Activated CD8-positive, alpha-beta T cell treated with anti-CD3 and anti-CD28 coated beads for 36 hours (primary cell): ENCODE measurements at regions not wholly inside any gene's neighbourhood (a gene's known extent, or its start where the extent isn't known, plus 50 kb on each side); places are given as distances from the start of the nearest gene placed in this dataset.

Experiments used
- ATAC-seq: fragments of 200-7000 bp; cut with Tn5 transposase; one replicate; pipeline ENCODE4 v1.10.0; 2021; ENCODE audit warnings: mild to moderate bottlenecking, moderate library complexity
- CTCF ChIA-PET: fragments of 350-600 bp; sonication (Branson Sonifier 250); formaldehyde crosslinking; loops from one replicate; lab custom pipeline; 2021; ENCODE audit warnings: antibody characterized with exemption; lab: Charles Lee
- POLR2A ChIA-PET: fragments of 350-600 bp; sonication (Branson Sonifier 250); formaldehyde crosslinking; loops from one replicate; lab custom pipeline; 2021; ENCODE audit warnings: antibody characterized with exemption; lab: Charles Lee
- DNase-seq: peaks from one replicate; pipeline ENCODE4 v3.0.0-alpha.2; 2020
- H3K27ac Mint-ChIP-seq: one replicate; pipeline ENCODE4 v1.8.0; 2021; ENCODE audit warnings: mild to moderate bottlenecking, mixed read lengths
- H3K27me3 Mint-ChIP-seq: one replicate; pipeline ENCODE4 v1.8.0; 2021; ENCODE audit warnings: mixed read lengths
- H3K36me3 Mint-ChIP-seq: one replicate; pipeline ENCODE4 v1.8.0; 2021; ENCODE audit warnings: low read depth, mixed read lengths
- H3K4me1 Mint-ChIP-seq: one replicate; pipeline ENCODE4 v1.8.0; 2021; ENCODE audit warnings: low read depth, mixed read lengths
- H3K4me3 Mint-ChIP-seq: one replicate; pipeline ENCODE4 v1.8.0; 2021; ENCODE audit warnings: mild to moderate bottlenecking, moderate library complexity, mixed read lengths
- H3K9me3 Mint-ChIP-seq: one replicate; pipeline ENCODE4 v1.8.0; 2021; ENCODE audit warnings: mixed read lengths
- intact Hi-C: fragments of 100-400 bp; cut with micrococcal nuclease; formaldehyde crosslinking; loops from one replicate; pipeline ENCODE4 v1.10.0; 2022
- TF ChIP-seq, protein P1 (sequence below): fragments of 200-600 bp; IDR thresholded peaks from one replicate; pipeline ENCODE4 v1.8.0; 2022; ENCODE audit warnings: antibody characterized with exemption, mild to moderate bottlenecking

DNA sequence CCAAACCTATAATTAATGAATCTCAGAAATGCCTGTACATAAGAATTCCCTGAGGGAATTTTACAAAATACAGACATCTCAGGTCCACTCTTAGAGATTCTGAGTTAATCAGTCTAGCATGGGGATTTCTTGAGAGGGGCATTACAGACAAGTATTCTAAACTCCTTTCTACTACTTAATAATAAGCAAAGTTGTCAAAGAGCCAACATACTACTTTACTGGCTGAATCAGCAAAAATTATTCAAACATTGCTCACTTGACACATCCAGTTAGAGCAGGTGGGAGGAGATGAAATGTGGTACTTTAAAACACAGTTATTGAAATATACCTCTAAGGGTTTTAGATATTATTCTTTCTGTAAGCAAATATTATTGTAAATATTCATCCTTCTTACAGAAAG, 1164.7 kb downstream of the CDY2B start:
- ChIA-PET CTCF (no interaction called here), POLR2A (no interaction called here)
- Mint-ChIP-seq H3K4me1 (no peaks in the 10 kb centered on the region), H3K9me3 (no peaks in the 10 kb centered on the region), H3K36me3 (no peaks in the 10 kb centered on the region), H3K27me3 (no peaks in the 10 kb centered on the region), H3K4me3 (no peak overlapping the region), H3K27ac (no peak overlapping the region)
- ATAC-seq (no peak), DNase-seq (no peak)
- intact Hi-C loops = no loop called here
- TF ChIP-seq, protein P1, sequence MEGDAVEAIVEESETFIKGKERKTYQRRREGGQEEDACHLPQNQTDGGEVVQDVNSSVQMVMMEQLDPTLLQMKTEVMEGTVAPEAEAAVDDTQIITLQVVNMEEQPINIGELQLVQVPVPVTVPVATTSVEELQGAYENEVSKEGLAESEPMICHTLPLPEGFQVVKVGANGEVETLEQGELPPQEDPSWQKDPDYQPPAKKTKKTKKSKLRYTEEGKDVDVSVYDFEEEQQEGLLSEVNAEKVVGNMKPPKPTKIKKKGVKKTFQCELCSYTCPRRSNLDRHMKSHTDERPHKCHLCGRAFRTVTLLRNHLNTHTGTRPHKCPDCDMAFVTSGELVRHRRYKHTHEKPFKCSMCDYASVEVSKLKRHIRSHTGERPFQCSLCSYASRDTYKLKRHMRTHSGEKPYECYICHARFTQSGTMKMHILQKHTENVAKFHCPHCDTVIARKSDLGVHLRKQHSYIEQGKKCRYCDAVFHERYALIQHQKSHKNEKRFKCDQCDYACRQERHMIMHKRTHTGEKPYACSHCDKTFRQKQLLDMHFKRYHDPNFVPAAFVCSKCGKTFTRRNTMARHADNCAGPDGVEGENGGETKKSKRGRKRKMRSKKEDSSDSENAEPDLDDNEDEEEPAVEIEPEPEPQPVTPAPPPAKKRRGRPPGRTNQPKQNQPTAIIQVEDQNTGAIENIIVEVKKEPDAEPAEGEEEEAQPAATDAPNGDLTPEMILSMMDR = no peak

- H3K27me3 Mint-ChIP-seq = no peaks in the 10 kb centered on the region
- H3K27ac Mint-ChIP-seq = no peak overlapping the region
- ChIA-PET POLR2A (no interaction called here), CTCF (no interaction called here)
- no peak for DNase-seq
- no peak for ATAC-seq
- no peaks in the 10 kb centered on the region for H3K9me3 Mint-ChIP-seq
- intact Hi-C loops = no loop called here
- TF ChIP-seq, protein P1 = no peak
- H3K4me3 Mint-ChIP-seq = no peak overlapping the region
- no peaks in the 10 kb centered on the region for H3K4me1 Mint-ChIP-seq
- H3K36me3 Mint-ChIP-seq = no peaks in the 10 kb centered on the region
These were observed 1206.8 kb downstream of the CDY2B start for GRCh38 chrY:16673102-16673787.

DNA sequence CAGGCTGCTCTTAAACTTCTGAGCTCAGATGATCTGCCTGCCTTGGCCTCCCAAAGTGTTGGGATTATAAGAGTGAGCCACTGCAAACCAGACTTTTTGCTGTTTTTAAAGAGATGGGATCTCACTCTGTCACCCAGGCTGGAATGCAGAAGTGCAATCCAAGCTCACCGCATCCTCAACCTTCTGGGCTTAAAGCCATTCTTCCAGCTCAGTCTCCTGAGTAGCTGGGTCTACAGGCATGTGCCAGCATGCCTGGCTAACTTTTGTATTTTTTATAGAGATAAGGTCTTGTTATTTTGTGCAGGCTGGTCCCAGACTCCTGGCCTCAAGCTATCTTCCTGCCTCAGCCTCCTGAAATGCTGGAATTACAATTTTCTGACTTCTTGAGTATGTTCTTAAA, 1211.6 kb downstream of the CDY2B start:
- TF ChIP-seq, protein P1 = no peak
- Mint-ChIP-seq H3K4me3 (no peak overlapping the region), H3K9me3 (no peaks in the 10 kb centered on the region)

GRCh38 chrY:16662741-16663140, 1217.3 kb downstream of the CDY2B start:
- Mint-ChIP-seq H3K27me3 (no peaks in the 10 kb centered on the region), H3K27ac (no peak overlapping the region), H3K36me3 (no peaks in the 10 kb centered on the region), H3K4me1 (no peaks in the 10 kb centered on the region), H3K9me3 (peaks cover 2% of the 10 kb centered on the region), H3K4me3 (no peak overlapping the region)
- CTCF ChIA-PET = no interaction called here
- POLR2A ChIA-PET = no interaction called here
- TF ChIP-seq, protein P1 = no peak
- ATAC-seq (no peak), DNase-seq (no peak)
- intact Hi-C loops = no loop called here

More for the DNA sequence above, 1211.6 kb downstream of the CDY2B start:
- POLR2A ChIA-PET = no interaction called here
- DNase-seq (no peak), ATAC-seq (no peak)
- CTCF ChIA-PET = no interaction called here
- Mint-ChIP-seq H3K27ac (no peak overlapping the region), H3K4me1 (no peaks in the 10 kb centered on the region), H3K27me3 (no peaks in the 10 kb centered on the region), H3K36me3 (no peaks in the 10 kb centered on the region)
- intact Hi-C loops = no loop called here

- DNase-seq = no peak
These were observed 1220.7 kb downstream of the CDY2B start for GRCh38 chrY:16659340-16659739.

More at GRCh38 chrY:16659340-16659739, 1220.7 kb downstream of the CDY2B start:
- ChIA-PET CTCF (no interaction called here), POLR2A (no interaction called here)
- Mint-ChIP-seq H3K27ac (no peak overlapping the region), H3K36me3 (no peaks in the 10 kb centered on the region), H3K27me3 (no peaks in the 10 kb centered on the region), H3K4me3 (no peak overlapping the region), H3K9me3 (peaks cover 2% of the 10 kb centered on the region), H3K4me1 (no peaks in the 10 kb centered on the region)
- TF ChIP-seq, protein P1 = no peak
- intact Hi-C loops = no loop called here
- no peak for ATAC-seq
